ENCODE measurements at regions not wholly inside any gene's neighbourhood (a gene's known extent, or its start where the extent isn't known, plus 50 kb on each side); places are given as distances from the start of the nearest gene placed in this dataset.

- TF ChIP-seq REST (IDR thresholded peaks at IDR 0.05; ENCODE audit: low read depth) (no peak), POLR2A (IDR thresholded peaks at IDR 0.05; ENCODE audit: borderline replicate concordance, extremely low read depth, insufficient read depth, insufficient read length) (no peak), RAD21 (IDR thresholded peaks at IDR 0.05; ENCODE audit: low read depth) (no peak), ELF1 (IDR thresholded peaks at IDR 0.05; ENCODE audit: borderline replicate concordance, low read depth) (no peak)
Measured at GRCh38 chr12:111216387-111217159, 152.3 kb downstream of the PHETA1 start (continued).

DNA sequence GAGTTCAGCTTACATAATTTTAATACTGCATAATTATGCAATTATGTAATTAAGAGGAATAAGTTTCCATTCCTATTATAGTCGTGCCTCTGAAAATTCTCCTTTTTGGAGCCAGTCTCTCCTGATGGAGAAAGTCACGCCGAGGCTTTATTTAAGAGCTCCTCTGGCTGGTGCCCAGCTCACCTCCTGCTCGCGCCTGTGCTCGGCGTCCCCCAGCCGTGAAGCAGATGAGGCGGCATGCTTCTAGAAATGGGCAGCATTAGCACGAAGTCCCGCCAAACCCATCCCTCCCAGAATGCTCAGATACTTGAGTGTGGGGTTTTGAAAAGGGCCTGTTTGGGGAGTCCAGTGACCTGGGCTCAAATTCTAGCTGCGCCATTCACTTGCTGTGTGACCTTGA is 153.0 kb downstream of the PHETA1 start:
- CTCF ChIA-PET, result no interaction called here
- no peak overlapping the region for H2AFZ ChIP-seq (ENCODE audit: low read depth, low read length, poor library complexity, severe bottlenecking)
- no peaks in the 10 kb centered on the region for H3K4me1 ChIP-seq (ENCODE audit: control insufficient read depth in 1 of 2, insufficient read depth in 2 of 2, low read length in 2 of 2)
- H3K27me3 ChIP-seq (ENCODE audit: insufficient read depth, low read length), result peaks cover 58% of the 10 kb centered on the region
- H3K9ac ChIP-seq (ENCODE audit: low read length), result no peak overlapping the region
- DNase-seq (ENCODE audit: low read depth, low spot score) (no peak), ATAC-seq (no peak)
- POLR2A ChIA-PET, result no interaction called here
- H3K27ac ChIP-seq (ENCODE audit: low read depth, low read length), result no peak overlapping the region
- no peaks in the 10 kb centered on the region for H4K20me1 ChIP-seq (ENCODE audit: insufficient read depth)
- no peak for TF ChIP-seq FOSL1 (IDR thresholded peaks at IDR 0.05; ENCODE audit: low read depth)
- H3K9me2 ChIP-seq (ENCODE audit: insufficient read depth), result no peaks in the 10 kb centered on the region
- no TSS peak for BruUV-seq (replicated peaks)
- no peak overlapping the region for H3K4me2 ChIP-seq (ENCODE audit: low read length)
- RAD21 ChIA-PET (ENCODE audit: low non-redundant PET in 1 of 2, low total read pairs in 2 of 2, uncharacterized antibody in 2 of 2, unreplicated experiment in 2 of 2), result no interaction called here
- no peaks in the 10 kb centered on the region for H3K36me3 ChIP-seq (ENCODE audit: control insufficient read depth in 1 of 2, insufficient read depth in 2 of 2, low read length in 2 of 2)
- H3K9me3 ChIP-seq (ENCODE audit: control insufficient read depth in 1 of 2, insufficient read depth in 1 of 2, low read depth in 1 of 2, low read length in 2 of 2), result no peaks in the 10 kb centered on the region
- H3K4me3 ChIP-seq (replicated peaks in 1 of 2; ENCODE audit: low read depth in 1 of 2, low read length in 2 of 2), result no peak overlapping the region
- intact Hi-C loops (cut with micrococcal nuclease), result no loop called here
- H3K79me2 ChIP-seq (ENCODE audit: insufficient read depth, low read length), result no peaks in the 10 kb centered on the region
